Activated CD4-positive, alpha-beta T cell treated with anti-CD3 and anti-CD28 coated beads for 48 hours (primary cell): ENCODE measurements at regions not wholly inside any gene's neighbourhood (a gene's known extent, or its start where the extent isn't known, plus 50 kb on each side); places are given as distances from the start of the nearest gene placed in this dataset.

Experiments
- DNase-seq: peaks from one replicate; pipeline ENCODE4 v3.0.0-alpha.2; 2020

DNA sequence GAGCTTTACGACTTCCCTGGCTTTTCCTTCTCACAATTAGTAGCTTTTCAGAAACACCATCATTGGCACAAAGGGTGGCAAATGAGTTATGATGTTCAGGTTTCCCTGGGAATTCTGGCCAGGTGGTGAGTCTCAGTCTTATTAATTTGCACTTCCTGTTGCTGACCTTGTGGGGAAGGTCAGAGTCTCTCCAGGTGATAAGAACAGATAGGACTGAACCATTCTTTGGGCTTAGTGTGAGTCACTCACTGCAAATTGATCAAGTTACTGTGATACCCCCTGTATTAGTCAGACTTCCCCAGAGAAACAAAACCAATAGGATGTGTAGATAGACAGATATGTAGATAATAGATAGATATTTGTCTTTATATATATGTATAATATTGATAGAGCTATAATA is 53.8 kb upstream of the RANBP3L start:
- no peak for DNase-seq

DNA sequence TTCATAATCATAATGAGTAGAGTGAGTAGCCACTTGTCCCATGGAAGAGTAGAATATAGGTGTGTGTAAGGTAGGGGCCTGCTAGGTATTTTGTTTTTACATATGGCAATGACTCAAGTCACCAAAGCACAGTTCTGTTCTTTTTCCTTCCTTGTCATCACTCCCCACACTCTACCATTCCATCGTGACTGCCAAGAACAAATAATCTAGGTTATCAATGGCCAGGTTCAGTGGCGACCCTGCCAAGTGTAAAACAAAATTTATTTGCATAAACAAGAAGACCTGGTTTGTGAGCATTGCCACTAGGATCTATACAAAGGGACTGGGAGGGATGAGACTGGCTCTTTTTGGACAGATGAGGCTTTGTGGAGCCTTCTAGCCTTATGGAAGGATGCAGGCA is 55.2 kb upstream of the RANBP3L start:
- DNase-seq, result no peak

DNA sequence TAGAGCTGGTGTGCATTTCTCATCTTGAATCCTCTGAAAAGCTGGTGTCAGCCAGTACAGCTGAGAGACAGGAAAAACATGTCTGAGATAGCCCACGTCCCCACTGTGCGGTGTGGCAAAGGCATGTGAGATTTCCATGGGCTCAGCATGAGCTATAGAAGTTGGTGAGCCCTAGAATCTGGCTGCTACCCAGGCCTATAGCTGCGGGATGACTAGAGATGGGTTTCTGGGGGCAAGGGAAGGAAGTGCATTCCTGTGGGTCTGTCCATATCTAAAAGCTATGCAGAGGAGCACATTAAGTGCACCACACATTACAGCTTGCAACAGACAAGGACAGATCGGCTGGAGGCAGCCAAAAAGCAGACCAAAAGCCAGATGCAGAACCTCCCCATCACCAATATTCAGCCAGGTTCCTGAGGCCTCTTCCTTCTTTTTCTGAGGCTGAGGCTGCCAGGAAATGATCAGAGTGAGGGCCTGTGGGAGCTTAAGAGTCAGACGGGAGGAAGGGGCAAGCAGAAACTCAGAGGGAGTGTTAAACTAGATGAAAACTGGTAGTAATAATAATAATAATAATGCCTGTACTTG is 55.8 kb upstream of the RANBP3L start:
- DNase-seq, result no peak

DNA sequence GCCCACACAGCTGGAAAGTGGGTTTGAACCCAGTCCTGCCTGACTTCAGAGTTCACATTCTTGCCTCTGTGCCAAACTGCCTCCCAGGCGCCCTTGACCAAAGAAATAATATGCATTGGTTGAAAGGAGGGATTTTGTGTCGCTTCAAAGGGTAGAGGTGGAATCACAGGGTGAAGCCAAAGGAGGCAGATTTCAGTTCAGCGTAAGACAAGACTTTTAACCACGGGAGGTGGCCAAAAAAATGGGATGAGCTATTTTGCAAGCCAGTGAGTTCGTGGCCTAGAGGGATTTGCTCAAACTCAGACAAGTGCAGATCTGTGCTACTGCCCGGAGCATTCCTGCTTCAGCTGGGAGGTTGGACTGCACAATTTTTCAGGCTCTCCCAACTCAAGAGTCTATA is 57.6 kb upstream of the RANBP3L start:
- DNase-seq, result no peak

DNA sequence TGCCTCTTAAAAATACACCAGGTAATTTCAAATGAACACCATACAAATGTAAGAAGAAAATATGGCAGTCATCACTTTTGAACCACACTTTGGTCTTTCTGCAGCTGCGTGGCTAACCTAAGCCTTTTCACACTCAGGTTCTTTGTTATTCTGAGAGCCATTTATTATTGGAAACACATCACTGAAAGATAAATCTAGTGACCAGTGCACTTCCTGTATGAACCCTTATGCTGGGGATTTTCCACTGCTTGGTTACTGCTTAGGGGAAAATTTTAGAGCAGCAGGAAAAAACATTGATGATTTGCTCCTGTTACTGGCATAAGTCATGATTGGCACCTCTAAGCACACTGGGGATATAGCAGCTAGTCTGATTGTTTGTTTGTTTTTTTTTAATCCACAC is 58.6 kb upstream of the RANBP3L start:
- DNase-seq, result no peak

DNA sequence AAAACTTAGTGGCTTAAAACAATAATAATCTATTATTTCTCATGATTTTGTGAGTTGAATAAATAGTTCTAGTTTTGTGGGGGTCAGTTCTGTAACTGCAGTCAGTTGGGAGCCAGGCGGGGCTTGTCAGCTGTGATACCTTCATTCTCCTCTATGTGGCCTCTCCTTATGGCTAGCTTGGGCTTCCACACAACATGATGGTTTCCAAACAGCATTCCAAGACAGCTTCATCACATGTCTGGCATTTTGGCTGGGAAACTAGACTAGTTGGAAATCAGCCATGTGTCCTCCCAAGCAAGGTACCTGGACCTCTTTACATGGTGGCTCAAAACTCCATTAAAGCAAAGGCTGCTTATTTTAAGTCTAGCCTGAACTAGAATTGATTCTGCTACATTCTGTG is 61.4 kb upstream of the RANBP3L start:
- no peak for DNase-seq

DNA sequence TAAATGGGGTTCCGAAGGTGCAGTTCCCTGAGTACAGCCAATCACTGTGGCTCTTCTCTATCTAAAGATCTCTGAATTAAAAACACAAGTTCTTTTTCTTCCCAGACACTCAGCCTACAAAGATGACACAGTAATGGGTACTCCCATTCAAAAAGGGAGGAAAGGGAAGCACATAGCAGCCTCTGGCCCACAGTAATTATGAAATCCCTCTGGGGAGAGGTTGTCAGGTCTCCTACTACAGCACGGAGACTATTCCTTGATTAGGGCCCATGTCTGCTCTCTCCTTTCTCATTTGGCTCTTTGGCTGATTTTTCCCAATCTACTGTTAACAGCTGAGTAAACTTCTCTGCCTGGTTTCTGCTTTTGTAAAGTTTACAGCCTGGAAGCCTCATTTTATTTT is 62.0 kb upstream of the RANBP3L start:
- no peak for DNase-seq

DNA sequence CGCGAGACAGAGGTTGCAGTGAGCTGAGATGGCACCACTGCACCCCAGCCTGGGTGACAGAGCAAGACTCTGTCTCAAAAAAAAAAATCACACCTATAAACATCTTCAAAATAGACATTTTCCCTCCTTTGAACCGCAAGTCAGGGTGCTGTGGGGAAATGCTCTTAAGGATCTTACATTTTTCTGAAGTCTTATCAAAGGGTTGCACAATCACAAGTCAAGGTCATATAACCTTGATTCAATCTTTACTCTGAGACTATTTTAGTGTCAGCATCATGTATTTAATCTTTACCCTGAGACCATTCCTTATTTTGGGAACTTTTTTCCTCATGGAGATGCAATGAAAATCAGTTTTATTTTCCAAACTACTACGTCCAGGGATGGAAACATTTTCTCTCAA is 62.8 kb upstream of the RANBP3L start:
- no peak for DNase-seq

DNA sequence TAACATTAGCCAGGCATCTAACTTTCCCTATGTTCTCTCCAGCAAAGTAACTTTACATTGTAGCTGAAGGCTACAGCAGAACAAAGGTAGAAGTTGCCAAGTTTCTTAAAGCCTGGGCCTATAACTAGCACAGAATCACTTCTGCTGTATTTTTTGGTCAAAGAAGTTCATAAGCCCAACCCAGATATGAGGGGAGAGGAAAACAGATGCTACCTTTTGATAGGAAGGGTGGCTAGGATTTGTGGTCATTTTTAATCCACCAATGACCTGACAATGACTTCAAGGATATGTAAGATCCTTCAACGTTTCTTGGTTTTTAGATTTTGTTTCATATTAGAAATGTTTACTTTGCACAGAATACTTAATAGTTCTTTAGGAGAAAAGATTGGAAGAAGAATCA is 64.2 kb upstream of the RANBP3L start:
- DNase-seq, result no peak

DNA sequence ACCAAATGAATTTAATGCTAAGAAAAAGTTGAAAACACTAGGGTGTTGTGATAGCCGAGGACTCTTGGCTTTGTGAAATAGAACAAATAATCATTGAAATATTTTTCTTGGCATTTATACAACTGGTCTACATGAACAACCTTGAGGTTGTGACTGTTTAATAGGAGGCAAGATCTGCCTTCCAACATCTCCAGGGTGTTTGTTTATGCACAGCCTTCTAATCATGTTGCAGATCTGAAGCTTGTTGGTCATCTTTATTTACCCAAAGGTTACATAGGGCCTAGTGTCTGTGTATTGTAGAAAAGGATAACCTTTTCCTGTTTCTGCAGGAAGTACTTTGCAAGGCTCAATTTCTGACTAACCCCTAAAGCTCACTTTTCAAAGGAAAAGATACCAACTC is 65.2 kb upstream of the RANBP3L start:
- no peak for DNase-seq

DNA sequence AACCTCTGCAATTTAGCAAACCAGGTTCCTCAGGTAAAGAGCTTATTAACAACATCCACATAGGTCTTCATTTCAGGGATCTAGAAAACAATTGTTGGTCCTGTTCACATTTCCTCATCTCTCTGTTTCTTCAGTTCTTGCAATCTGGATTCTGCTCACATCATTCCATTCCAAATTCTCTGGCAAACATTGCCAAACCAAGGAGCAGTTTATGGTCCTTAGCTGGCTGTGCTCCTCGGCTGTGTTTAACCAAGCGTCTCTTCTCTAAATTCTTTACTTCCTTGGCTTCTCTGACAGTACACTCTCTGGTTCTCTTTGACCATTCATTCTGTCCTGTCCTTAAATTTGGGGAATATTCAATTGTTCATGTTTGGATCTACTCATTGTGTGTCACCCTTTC is 65.8 kb upstream of the RANBP3L start:
- no peak for DNase-seq

DNA sequence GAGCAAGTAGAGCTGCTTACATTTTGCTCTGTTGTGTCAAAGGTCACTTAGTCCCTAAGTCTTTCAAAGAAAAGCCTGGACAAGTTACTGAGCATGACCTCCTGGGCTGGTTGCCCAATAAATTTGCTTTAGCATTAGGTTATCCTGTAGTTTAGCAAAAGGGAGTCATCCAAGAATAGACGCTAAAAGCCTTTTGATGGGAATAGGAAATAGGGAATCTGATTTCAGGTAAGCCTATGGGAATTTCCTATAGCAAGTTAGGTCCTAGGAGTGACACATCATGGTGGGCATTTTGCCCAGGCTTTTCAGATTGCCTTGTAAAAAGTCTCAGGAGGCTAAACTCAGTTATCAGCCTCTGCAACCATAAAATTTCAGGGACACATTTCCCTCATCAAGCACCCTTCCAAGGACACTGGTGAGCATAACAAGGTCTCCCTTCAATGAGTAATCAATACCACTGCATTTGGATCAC is 67.6 kb upstream of the RANBP3L start:
- DNase-seq, result no peak

DNA sequence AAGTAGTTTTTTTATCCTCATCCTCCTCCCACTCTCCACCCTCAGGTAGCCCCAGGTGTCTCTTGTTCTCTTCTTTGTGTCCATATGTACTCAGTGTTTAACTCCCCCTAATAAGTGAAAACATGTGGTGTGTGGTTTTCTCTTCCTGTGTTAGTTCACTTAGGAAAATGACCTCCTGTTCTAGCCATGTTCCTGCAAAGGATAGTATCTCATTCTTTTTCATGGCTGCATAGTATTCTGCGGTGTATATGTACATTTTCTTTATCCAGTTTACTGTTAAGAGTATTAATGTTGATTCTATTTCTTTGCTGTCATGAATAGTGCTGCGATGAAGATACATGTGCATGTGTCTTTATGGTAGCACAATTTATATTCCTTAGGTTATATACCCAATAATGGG is 68.4 kb upstream of the RANBP3L start:
- DNase-seq, result no peak

DNA sequence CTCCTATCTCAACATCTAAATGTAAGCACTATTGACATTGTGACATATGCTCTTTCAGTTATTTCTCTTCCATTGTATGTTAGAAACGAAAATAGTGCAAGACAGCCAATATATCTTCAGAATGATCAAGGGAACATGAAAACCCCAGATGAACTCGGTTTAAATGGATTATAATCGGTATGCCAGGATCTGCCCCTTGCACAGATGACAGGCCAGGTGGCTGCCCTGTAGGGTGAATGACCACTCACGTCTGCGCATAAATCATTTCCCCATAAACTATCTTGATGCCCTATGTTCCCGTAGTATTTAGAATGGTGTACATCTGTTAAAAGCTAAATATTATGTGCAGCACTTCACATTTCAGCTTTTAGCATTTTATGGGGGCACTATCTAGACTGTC is 69.7 kb upstream of the RANBP3L start:
- no peak for DNase-seq

DNA sequence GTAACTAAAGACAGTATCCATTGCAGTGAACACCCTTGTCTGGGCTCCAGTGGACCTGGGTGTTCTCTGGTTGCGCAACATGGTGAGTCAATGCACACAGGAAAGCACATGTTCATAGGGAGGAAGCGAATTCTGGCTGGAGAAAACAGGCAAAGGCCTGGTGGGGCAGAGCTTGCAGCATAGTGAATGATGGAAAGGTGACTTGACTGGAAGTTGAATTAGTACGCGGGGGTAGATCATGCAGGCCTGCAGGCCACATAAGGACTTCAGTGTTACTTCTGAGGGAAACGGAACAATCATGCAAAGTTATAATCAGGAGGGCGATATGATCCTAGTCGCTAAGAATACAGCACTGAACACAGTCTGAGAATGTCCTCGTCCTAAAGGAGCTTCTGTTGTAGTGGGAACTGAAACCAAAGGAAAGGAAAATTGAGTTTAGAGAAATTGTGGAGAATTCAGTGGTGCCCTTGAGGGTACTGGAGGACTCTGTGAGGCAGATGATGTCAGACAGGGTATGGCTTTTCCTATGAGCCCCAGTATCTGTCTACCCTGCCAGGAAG is 71.9 kb upstream of the RANBP3L start:
- DNase-seq, result peak; percentile 4

DNA sequence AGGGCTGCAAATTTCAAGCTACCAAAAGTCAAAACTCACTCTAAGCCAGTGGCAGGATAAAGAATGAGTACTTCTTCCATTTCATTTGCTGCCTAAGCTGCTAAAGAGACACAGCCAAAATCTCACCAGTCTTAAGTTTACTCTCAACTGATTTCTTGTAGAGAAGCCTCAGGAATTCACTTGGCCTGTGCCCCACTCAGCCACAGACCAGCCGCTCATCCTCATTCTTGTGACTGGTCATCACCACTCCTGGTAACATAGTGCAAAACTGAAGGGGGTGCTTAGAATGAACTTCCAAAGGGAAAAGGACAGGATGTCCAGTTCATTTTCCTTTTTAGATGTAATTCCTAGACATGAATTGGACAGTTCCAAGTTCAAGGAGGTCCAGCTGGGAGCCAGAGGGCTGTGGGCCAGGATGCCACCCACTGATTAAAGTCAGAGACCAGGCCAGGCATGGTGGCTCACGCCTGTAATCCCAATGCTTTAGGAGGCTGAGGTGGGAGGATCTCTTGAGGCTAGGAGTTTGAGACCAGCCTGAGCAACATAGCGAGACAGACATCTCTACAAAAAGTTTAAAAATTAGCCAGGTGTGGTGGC is 72.7 kb upstream of the RANBP3L start:
- no peak for DNase-seq

DNA sequence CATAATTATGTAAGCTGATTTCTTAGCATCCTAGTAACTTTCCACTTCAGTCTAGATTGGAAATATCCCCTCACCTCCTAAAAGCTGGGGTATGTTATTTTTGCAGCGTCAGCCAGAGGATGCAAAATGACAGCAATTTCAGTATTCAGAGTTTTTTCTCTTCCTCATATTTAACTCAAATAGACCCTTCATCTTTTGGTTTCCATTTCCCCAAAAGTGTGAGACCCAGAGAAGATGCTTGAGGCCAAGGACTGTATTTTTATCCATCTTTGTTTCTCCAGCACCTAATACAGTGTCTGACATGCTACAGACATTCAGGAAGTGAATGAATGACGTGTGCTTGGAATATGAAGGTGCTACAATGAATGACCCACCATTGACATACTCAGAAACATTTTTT is 75.5 kb upstream of the RANBP3L start:
- no peak for DNase-seq

DNA sequence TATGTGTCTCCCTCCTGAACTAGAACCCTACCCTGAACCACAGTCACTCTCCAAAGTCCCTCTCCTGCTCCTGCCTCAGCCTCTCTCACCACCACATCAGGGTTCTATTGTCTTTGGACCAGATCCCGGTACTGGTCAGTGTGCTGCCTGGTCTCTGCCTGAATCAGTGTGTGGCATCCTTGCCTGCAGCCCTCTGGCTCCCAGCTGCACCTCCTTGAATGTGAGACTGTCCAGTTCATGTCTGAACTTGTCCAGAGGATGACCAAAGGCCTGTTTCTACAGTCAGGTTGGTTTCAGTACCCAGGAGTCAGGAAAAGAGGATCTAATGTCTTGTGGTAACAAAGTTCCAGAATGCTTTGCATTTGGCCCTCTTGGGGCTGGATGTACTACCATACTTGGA is 76.8 kb upstream of the RANBP3L start:
- DNase-seq, result no peak

DNA sequence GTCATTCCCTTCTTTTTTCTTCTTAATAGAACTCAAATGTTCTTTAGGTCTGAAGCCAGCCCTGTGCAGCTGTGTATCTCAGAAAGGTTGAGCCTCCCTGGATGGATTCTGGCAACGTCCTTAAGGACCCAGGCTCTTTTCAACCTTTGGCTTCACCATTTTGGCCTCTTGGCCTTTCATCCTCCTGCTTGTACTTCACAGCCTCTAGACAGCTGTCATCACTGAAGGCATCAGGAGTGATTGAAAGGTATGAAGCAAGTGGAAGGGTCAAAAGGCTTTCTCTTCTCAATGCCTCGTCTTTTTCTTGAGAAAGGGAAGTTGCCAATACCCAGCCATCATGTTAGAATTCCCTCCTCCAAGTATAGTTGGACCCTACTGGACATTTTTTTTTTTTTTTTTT is 81.2 kb upstream of the RANBP3L start:
- no peak for DNase-seq

DNA sequence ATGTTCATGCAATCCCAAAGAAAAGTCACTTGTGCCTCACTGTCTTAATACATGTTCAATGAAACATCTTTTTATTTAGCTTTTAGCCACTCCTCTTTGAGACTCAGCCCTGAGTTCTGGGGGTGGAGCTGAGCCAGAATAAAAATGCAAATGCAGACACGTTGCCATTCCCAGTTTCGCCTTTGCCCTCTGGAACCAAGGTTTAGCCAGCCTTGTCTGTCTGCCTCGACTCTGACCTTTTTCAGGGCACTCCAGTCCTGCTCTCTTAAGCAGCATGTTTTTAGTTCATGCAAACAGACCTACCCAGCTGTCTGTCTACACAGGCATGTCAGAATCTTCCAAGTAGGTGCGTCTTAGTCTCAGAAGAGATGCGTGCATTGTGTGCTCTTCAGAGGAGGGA is 82.2 kb upstream of the RANBP3L start:
- no peak for DNase-seq

DNA sequence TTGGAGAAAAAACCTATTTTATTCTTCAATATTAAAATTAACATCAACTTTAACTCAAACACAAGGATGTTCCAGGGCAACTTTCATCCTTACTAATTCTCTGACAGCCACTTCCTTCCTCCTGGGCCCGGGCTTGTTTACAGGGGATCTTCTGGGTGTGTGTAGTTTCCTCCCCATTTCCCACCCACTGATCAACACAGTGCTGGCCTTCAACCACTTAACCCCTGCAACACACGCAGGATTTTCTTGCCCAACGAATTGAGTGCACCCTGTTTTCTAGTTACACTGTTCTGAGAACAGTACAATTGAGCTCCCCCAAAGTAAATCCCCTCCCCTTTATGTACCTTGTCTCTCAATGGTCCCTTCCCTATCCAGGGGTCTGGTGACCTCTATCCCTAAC is 83.1 kb upstream of the RANBP3L start:
- DNase-seq, result no peak

DNA sequence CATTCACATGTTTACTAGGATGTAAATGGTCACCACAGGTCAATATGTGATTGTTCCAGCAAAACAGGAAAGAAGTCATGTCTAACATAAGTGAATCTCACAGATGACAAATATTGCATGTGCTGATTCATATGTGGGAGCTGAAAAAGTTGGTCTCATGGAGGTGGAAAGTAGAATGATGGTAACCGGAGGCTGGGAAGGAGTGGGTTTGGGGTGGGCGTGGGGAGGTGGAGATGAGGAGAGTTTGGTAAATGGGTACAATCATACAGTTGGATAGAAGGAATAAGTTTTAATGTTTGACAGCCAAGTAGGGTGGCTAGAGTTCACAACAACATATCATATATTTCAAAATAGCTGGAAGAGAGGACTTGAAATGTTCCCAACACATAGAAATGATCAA is 83.8 kb upstream of the RANBP3L start:
- no peak for DNase-seq

DNA sequence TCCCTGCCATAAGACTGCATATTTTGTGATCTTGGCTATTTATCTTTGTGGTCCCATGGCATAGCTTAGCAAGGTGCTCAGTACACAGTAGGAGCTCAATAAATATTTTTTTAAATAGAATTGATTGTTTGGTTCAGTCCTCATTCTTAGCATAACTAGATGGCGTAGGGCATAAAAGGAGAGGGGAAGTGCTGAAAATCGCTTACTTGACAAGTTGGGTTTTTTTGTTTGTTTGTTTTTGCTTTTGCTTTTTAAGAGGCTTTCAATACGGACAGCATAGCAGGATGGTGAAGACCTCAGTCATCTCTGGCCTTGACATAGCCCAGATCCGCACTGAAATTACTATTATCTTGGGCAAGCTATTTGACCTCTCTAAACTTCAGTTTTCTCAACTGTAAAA is 86.6 kb upstream of the RANBP3L start:
- no peak for DNase-seq

DNA sequence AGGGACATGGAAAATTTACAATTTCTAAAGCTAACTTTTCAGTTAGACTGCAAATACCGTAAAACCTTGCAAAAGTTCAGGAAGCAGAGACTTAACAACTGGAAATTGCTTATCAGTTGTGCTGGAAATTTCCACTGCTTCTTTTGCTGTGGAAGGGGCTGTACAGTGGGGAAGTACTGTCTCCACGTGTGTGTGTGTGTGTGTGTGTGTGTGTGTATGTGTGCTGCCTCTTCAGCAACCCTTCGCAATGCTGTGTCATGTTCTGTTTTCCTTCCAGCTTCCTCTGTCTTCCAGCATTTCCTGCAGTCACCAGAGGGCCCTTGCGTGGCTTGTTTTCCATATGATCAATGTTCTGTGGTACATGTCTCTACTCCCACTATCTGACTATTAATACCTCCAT is 87.5 kb upstream of the RANBP3L start:
- DNase-seq, result no peak

DNA sequence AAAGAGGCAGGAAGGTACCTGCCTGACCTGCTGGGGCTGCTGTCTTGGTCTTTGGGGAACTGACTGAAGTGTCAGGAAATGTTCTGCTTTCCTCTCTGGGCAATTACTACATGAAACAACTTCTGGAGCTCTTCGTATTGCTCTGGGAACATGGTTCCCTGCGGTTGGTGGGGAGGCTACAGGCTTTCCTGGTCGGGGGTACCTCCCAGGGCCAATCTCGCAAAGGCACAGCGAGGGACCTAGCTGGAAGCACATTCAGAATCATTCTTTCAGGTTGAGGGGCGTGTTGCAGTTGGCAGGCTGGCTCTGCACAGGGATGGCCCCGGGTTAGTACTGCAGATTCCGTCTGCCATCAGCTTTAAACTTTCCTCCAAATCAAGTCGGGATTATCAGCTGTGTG is 88.9 kb upstream of the RANBP3L start:
- DNase-seq, result no peak
